ENCODE measurements at regions not wholly inside any gene's neighbourhood (a gene's known extent, or its start where the extent isn't known, plus 50 kb on each side); places are given as distances from the start of the nearest gene placed in this dataset.
"Not testable (repeated sequence)": the region's sequence is repeated elsewhere in the genome, so short reads cannot be mapped to it uniquely, and the experiment has no call there.

DNA sequence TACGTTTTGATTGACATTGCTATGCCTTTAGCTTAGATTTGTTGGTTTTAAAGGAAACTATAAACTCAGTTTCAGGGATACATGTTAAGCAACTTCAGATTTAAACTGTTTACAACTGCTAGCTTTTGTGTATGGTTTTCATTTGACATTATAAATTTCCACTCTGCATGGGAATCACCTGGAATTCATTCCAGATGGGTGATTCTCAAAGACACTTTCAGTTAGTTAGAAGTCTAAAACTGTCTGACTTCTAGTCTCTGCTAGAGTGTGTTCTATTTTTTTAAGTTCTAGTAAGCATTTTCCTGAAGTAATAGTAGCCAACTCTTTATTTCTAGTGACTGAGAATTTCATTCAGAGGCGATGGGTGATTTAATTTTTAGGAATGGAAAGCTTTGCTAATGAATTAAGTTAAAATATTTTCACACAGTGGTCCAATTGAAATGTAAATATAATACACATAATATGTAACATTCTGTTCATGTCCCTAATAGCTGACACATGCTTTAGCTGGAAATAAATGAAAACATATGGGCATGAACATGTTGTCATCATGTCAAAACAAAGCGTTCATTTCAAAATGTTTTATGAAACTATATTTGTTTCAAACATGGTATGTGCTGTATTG, 58.3 kb upstream of the CSNK1A1L start:
- no peaks in the 10 kb centered on the region for H3K79me2 ChIP-seq (ENCODE audit: control insufficient read depth, insufficient read depth, low read length)
- no peak for DNase-seq
- H3K4me3 ChIP-seq (ENCODE audit: low read length): no peak overlapping the region
- no peak overlapping the region for H3K4me2 ChIP-seq (ENCODE audit: low read length)
- H3K27me3 ChIP-seq (ENCODE audit: insufficient read depth, low read length, poor library complexity): no peaks in the 10 kb centered on the region
- no peak overlapping the region for H3K4ac ChIP-seq (ENCODE audit: low read depth, low read length)
- no peak overlapping the region for H2BK15ac ChIP-seq (replicated peaks; ENCODE audit: low read depth)
- no peak overlapping the region for H3K56ac ChIP-seq (ENCODE audit: low read length)
- no peak overlapping the region for H4K5ac ChIP-seq (ENCODE audit: low read length)
- H3K23ac ChIP-seq (ENCODE audit: low read length): no peak overlapping the region
- no peak overlapping the region for H3K27ac ChIP-seq (ENCODE audit: low read depth, low read length)
- H2AK5ac ChIP-seq (ENCODE audit: low read length): no peak overlapping the region
- H3K9ac ChIP-seq (ENCODE audit: low read length): no peak overlapping the region
- H4K8ac ChIP-seq (ENCODE audit: low read depth, low read length): no peak overlapping the region
- no peak overlapping the region for H2BK120ac ChIP-seq (ENCODE audit: low read depth, low read length)
- no CpG with 5 or more reads among the region's 3 CpGs for WGBS (ENCODE audit: extremely low coverage, insufficient coverage, low lambda C conversion rate)
- H3K36me3 ChIP-seq (ENCODE audit: control insufficient read depth, insufficient read depth, low read length): no peaks in the 10 kb centered on the region
- no peak overlapping the region for H2BK5ac ChIP-seq (ENCODE audit: low read length)
- no peaks in the 10 kb centered on the region for H3K79me1 ChIP-seq (ENCODE audit: low read length)
- no peaks in the 10 kb centered on the region for H3K4me1 ChIP-seq (ENCODE audit: control insufficient read depth, low read depth, low read length)
- no peak overlapping the region for H3K18ac ChIP-seq (ENCODE audit: low read length)

DNA sequence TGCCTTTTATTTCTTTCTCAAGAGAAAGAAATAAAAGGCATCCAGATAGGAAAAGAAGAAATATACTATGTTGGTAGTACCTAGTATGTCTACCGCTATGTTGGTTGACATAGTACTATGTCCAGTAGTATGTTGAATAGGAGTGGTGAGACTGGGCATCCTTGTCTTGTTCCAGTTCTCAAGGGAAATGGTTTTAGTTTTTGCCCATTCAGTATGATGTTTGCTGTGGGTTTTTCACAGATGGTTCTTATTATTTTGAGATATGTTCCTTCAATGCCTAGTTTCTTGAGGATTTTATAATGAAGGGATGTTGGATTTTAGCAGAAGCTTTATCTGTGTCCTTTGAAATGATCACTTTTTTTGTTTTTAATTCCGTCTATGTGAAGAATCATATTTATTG, 53.0 kb upstream of the CSNK1A1L start:
- Histone ChIP-seq H3K4me2 (ENCODE audit: low read length) (no peak overlapping the region), H3K79me1 (ENCODE audit: low read length) (no peaks in the 10 kb centered on the region), H3K9ac (ENCODE audit: low read length) (no peak overlapping the region), H4K5ac (ENCODE audit: low read length) (no peak overlapping the region), H3K36me3 (ENCODE audit: control insufficient read depth, insufficient read depth, low read length) (no peaks in the 10 kb centered on the region), H3K27me3 (ENCODE audit: insufficient read depth, low read length, poor library complexity) (no peaks in the 10 kb centered on the region), H2BK5ac (ENCODE audit: low read length) (no peak overlapping the region), H4K8ac (ENCODE audit: low read depth, low read length) (no peak overlapping the region), H3K27ac (ENCODE audit: low read depth, low read length) (no peak overlapping the region), H3K4me3 (ENCODE audit: low read length) (no peak overlapping the region), H3K4me1 (ENCODE audit: control insufficient read depth, low read depth, low read length) (no peaks in the 10 kb centered on the region), H3K23ac (ENCODE audit: low read length) (no peak overlapping the region), H3K79me2 (ENCODE audit: control insufficient read depth, insufficient read depth, low read length) (no peaks in the 10 kb centered on the region), H3K18ac (ENCODE audit: low read length) (no peak overlapping the region), H2BK120ac (ENCODE audit: low read depth, low read length) (no peak overlapping the region), H3K4ac (ENCODE audit: low read depth, low read length) (no peak overlapping the region), H2BK15ac (replicated peaks; ENCODE audit: low read depth) (no peak overlapping the region), H2AK5ac (ENCODE audit: low read length) (no peak overlapping the region), H3K56ac (ENCODE audit: low read length) (no peak overlapping the region)
- WGBS (ENCODE audit: extremely low coverage, insufficient coverage, low lambda C conversion rate): no CpG with 5 or more reads among the region's 2 CpGs
- no peak for DNase-seq

DNA sequence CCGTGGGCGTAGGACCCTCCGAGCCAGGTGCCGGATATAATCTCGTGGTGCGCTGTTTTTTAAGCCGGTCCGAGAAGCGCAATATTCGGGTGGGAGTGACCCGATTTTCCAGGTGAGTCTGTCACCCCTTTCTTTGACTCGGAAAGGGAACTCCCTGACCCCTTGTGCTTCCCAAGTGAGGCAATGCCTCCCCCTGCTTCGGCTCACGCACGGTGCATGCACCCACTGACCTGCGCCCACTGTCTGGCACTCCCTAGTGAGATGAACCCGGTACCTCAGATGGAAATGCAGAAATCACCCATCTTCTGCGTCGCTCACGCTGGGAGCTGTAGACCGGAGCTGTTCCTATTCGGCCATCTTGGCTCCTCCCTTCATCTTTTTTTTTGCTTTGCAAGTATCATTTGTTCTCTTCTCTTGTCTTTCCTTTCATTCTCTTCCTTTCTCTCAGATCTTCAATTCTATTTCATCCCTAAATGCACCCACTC, 50.2 kb upstream of the CSNK1A1L start:
- H2BK15ac ChIP-seq (replicated peaks; ENCODE audit: low read depth); H2BK5ac ChIP-seq (ENCODE audit: low read length); H4K8ac ChIP-seq (ENCODE audit: low read depth, low read length); H3K18ac ChIP-seq (ENCODE audit: low read length); H3K4me3 ChIP-seq (ENCODE audit: low read length); H3K79me1 ChIP-seq (ENCODE audit: low read length); H3K9ac ChIP-seq (ENCODE audit: low read length); H3K23ac ChIP-seq (ENCODE audit: low read length); H2AK5ac ChIP-seq (ENCODE audit: low read length); DNase-seq; H3K27ac ChIP-seq (ENCODE audit: low read depth, low read length); H3K4me2 ChIP-seq (ENCODE audit: low read length); H4K5ac ChIP-seq (ENCODE audit: low read length); H3K79me2 ChIP-seq (ENCODE audit: control insufficient read depth, insufficient read depth, low read length); H2BK120ac ChIP-seq (ENCODE audit: low read depth, low read length); H3K4me1 ChIP-seq (ENCODE audit: control insufficient read depth, low read depth, low read length); H3K56ac ChIP-seq (ENCODE audit: low read length); H3K27me3 ChIP-seq (ENCODE audit: insufficient read depth, low read length, poor library complexity); H3K36me3 ChIP-seq (ENCODE audit: control insufficient read depth, insufficient read depth, low read length); H3K4ac ChIP-seq (ENCODE audit: low read depth, low read length): not testable (repeated sequence)
- no CpG with 5 or more reads among the region's 22 CpGs for WGBS (ENCODE audit: extremely low coverage, insufficient coverage, low lambda C conversion rate)

Data from mesendoderm (in vitro differentiated cells).